Keratinocyte (primary cell): ENCODE measurements at regions not wholly inside any gene's neighbourhood (a gene's known extent, or its start where the extent isn't known, plus 50 kb on each side); places are given as distances from the start of the nearest gene placed in this dataset.

Source experiments
- DNase-seq: peaks from one replicate; pipeline ENCODE4 v3.0.0-alpha.2; 2011; ENCODE audit warnings: low read depth, missing footprints, low spot score
- FAIRE-seq: peaks from 2 replicates; lab custom pipeline; 2011; peaks lifted over from hg19 to GRCh38; lab: Jason Lieb, UNC
- H2AFZ ChIP-seq: 2 replicates; pipeline ENCODE4 v1.6.0; 2012; ENCODE audit warnings: low read length, control low read depth, inconsistent platforms; ENCODE audit not compliant: control insufficient read depth
- H3K27ac ChIP-seq: 2 replicates; pipeline ENCODE4 v1.5.1; 2011; ENCODE audit warnings: low read length; ENCODE audit not compliant: control insufficient read depth, insufficient read depth
- H3K27me3 ChIP-seq: 3 replicates; pipeline ENCODE4 v1.6.0; 2011; ENCODE audit warnings: low read length; ENCODE audit not compliant: control insufficient read depth, insufficient read depth; ENCODE audit errors: extremely low read depth
- H3K36me3 ChIP-seq, 2 experiments: 2 replicates in 1 of 2; 3 replicates in 1 of 2; pipeline ENCODE4 v1.5.1; 2011; ENCODE audit warnings: low read length in 2 of 2, mild to moderate bottlenecking in 1 of 2; ENCODE audit not compliant: control insufficient read depth in 2 of 2, insufficient read depth in 2 of 2; ENCODE audit errors: extremely low read depth in 1 of 2
- H3K4me1 ChIP-seq: 3 replicates; pipeline ENCODE4 v1.5.1; 2011; ENCODE audit warnings: low read length; ENCODE audit not compliant: control insufficient read depth, insufficient read depth; ENCODE audit errors: extremely low read depth
- H3K4me2 ChIP-seq: 3 replicates; pipeline ENCODE4 v1.6.0; 2011; ENCODE audit warnings: low read depth, low read length; ENCODE audit not compliant: control insufficient read depth, insufficient read depth; ENCODE audit errors: extremely low read depth
- H3K4me3 ChIP-seq, 3 experiments: fragments of 200-600 bp in 1 of 3; sonication (generic) in 1 of 3; 2 replicates in 2 of 3; 3 replicates in 1 of 3; pipeline ENCODE4 v1.5.1; 2011 to 2016; ENCODE audit warnings: low read length in 3 of 3, mild to moderate bottlenecking in 3 of 3, control low read depth in 2 of 3, inconsistent platforms in 1 of 3, low read depth in 1 of 3, mixed read lengths in 1 of 3, mixed run types in 1 of 3, moderate library complexity in 1 of 3; ENCODE audit not compliant: control insufficient read depth in 2 of 3, insufficient read depth in 2 of 3; ENCODE audit errors: extremely low read depth in 1 of 3
- H3K79me2 ChIP-seq: 2 replicates; pipeline ENCODE4 v1.6.0; 2012; ENCODE audit warnings: low read length; ENCODE audit not compliant: control insufficient read depth, insufficient read depth
- H3K9ac ChIP-seq: 3 replicates; pipeline ENCODE4 v1.6.0; 2011; ENCODE audit warnings: low read length; ENCODE audit not compliant: control insufficient read depth, insufficient read depth; ENCODE audit errors: extremely low read depth
- H3K9me1 ChIP-seq: 3 replicates; pipeline ENCODE4 v1.6.0; 2011; ENCODE audit warnings: low read length; ENCODE audit not compliant: control insufficient read depth, insufficient read depth; ENCODE audit errors: extremely low read depth
- H3K9me3 ChIP-seq: 2 replicates; pipeline ENCODE4 v1.5.1; 2012; ENCODE audit warnings: low read depth, low read length; ENCODE audit not compliant: control insufficient read depth
- H4K20me1 ChIP-seq: 3 replicates; pipeline ENCODE4 v1.6.0; 2011; ENCODE audit warnings: low read length; ENCODE audit not compliant: control insufficient read depth, insufficient read depth; ENCODE audit errors: extremely low read depth
- EZH2 ChIP-seq: IDR thresholded peaks from one replicate; pipeline ENCODE4 v1.6.1; 2012; ENCODE audit warnings: inconsistent platforms, mild to moderate bottlenecking, low read length, moderate library complexity
- dilution Hi-C: fragments of 300-500 bp; cut with MboI; formaldehyde crosslinking; loops from one replicate; pipeline ENCODE4 v1.7.0; 2020; ENCODE audit warnings: low sequenced_read_pairs; ENCODE audit not compliant: extremely low pct_ligation_motif_present
- TF ChIP-seq, protein P1 (sequence below), 3 experiments: IDR thresholded peaks in 1 of 3; conservative IDR thresholded peaks in 1 of 3; optimal IDR thresholded peaks in 1 of 3; 2 replicates in 2 of 3; 3 replicates in 1 of 3; pipeline versions ENCODE3 to v1.5.1; 2011; ENCODE audit warnings: low read length in 3 of 3, mild to moderate bottlenecking in 3 of 3, moderate library complexity in 2 of 3, control low read depth in 1 of 3, inconsistent platforms in 1 of 3; ENCODE audit not compliant: insufficient read depth in 2 of 3; ENCODE audit errors: extremely low read depth in 1 of 3

DNA sequence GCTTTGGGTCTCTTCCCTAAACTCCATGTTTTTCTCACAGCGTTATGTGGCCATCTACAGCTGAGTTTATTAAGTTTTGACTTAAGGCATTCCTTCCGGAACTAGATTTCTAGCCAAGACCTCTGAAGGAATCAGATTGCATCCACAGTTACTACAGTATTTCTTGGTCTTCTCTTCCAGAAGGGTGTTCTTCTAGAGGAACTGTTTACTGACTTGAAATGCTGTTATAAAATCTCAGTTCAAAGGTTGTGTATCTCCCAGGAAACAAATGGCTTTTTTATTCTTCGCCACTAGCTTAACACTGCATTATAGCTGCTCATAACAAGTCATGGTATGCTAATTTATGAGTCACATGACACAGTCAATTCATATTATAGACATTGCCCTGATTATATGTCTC, 55.3 kb upstream of the RAD23B start:
- DNase-seq (no peak), FAIRE-seq (no peak)
- no peaks in the 10 kb centered on the region for H3K9me3 ChIP-seq
- H3K4me2 ChIP-seq = no peak overlapping the region
- TF ChIP-seq, protein P1, sequence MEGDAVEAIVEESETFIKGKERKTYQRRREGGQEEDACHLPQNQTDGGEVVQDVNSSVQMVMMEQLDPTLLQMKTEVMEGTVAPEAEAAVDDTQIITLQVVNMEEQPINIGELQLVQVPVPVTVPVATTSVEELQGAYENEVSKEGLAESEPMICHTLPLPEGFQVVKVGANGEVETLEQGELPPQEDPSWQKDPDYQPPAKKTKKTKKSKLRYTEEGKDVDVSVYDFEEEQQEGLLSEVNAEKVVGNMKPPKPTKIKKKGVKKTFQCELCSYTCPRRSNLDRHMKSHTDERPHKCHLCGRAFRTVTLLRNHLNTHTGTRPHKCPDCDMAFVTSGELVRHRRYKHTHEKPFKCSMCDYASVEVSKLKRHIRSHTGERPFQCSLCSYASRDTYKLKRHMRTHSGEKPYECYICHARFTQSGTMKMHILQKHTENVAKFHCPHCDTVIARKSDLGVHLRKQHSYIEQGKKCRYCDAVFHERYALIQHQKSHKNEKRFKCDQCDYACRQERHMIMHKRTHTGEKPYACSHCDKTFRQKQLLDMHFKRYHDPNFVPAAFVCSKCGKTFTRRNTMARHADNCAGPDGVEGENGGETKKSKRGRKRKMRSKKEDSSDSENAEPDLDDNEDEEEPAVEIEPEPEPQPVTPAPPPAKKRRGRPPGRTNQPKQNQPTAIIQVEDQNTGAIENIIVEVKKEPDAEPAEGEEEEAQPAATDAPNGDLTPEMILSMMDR (optimal IDR thresholded peaks at IDR 0.05 in 1 of 3, IDR thresholded peaks at IDR 0.05 in 1 of 3, conservative IDR thresholded peaks at IDR 0.05 in 1 of 3; ENCODE audit: extremely low read depth in 1 of 3, insufficient read depth in 2 of 3, low read length in 3 of 3) = no peak
- TF ChIP-seq EZH2 = no peak
- H3K27me3 ChIP-seq = no peaks in the 10 kb centered on the region
- no peaks in the 10 kb centered on the region for H4K20me1 ChIP-seq
- no peak overlapping the region for H3K27ac ChIP-seq
- no peaks in the 10 kb centered on the region for H3K4me1 ChIP-seq
- no peak overlapping the region for H3K9ac ChIP-seq
- no peaks in the 10 kb centered on the region for H3K36me3 ChIP-seq
- dilution Hi-C loops = no loop called here
- no peak overlapping the region for H2AFZ ChIP-seq
- H3K4me3 ChIP-seq = no peak overlapping the region
- no peaks in the 10 kb centered on the region for H3K9me1 ChIP-seq
- no peaks in the 10 kb centered on the region for H3K79me2 ChIP-seq

DNA sequence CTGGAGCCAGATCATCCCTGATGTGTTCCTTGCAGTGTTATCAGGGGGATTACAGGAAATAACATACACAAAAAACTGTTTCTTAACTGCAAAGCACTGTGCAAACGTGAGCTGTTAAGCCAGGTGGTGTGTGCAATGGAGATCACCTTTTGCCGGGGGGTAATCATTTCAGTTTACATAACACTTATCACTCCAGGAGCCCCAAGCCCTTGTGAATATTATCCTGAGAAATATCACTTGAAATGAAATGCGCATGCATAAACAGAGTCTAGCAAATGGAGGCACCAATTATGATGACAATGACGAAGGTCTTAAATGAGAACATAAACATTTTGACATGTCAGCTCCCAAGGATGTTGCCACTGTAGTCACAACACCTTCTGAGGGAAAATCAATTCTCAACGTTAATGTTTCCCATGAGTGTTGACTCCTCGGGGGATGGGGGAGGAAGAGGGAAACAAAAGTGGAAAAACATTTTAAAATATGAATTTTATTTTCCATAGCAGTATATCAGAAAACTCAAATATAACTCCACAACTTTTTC, 54.5 kb upstream of the RAD23B start:
- Histone ChIP-seq H3K27me3 (no peaks in the 10 kb centered on the region), H3K9me1 (no peaks in the 10 kb centered on the region), H3K9ac (no peak overlapping the region), H3K4me1 (no peaks in the 10 kb centered on the region), H4K20me1 (no peaks in the 10 kb centered on the region), H3K4me3 (no peak overlapping the region), H3K27ac (no peak overlapping the region), H2AFZ (no peak overlapping the region), H3K9me3 (no peaks in the 10 kb centered on the region), H3K79me2 (no peaks in the 10 kb centered on the region), H3K4me2 (no peak overlapping the region), H3K36me3 (no peaks in the 10 kb centered on the region)
- DNase-seq = no peak
- TF ChIP-seq, protein P1 (optimal IDR thresholded peaks at IDR 0.05 in 1 of 3, IDR thresholded peaks at IDR 0.05 in 1 of 3, conservative IDR thresholded peaks at IDR 0.05 in 1 of 3; ENCODE audit: extremely low read depth in 1 of 3, insufficient read depth in 2 of 3, low read length in 3 of 3) = no peak
- no peak for TF ChIP-seq EZH2
- FAIRE-seq = peak; percentile 43
- dilution Hi-C loops = no loop called here
